ENCODE measurements at regions not wholly inside any gene's neighbourhood (a gene's known extent, or its start where the extent isn't known, plus 50 kb on each side); places are given as distances from the start of the nearest gene placed in this dataset.

DNA sequence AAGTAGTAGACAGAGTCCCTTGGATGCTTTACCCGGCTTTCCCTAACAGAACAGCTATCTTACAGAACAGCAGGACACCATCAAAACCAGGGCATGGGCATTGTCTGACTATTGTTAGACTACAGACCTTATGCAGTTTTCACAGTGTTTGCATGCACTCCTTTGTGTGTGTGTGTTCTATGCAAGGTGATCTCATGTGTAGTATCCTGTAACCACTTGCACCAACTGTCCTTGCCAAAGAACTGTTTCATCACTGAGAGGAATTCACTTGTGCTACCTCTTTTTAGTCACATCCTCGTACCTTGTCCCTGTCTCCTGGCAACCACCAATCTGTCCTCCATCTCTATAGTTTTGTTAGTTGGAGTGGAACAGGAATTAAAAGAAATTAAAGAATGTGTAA is 183.6 kb upstream of the PZP start:
- H3K4me3 ChIP-seq (ENCODE audit: low read depth, poor library complexity, severe bottlenecking): no peak overlapping the region
- intact Hi-C loops (cut with DNase I; ENCODE audit: low total_unique reads): no loop called here
- WGBS, 2 donors: 61 to 69% methylated on average over 2 of the region's 2 CpGs
- no peak for DNase-seq (ENCODE audit: low spot score in 2 of 2)
- no peak for TF ChIP-seq POLR2A (IDR thresholded peaks at IDR 0.05)
- TF ChIP-seq, protein P1, sequence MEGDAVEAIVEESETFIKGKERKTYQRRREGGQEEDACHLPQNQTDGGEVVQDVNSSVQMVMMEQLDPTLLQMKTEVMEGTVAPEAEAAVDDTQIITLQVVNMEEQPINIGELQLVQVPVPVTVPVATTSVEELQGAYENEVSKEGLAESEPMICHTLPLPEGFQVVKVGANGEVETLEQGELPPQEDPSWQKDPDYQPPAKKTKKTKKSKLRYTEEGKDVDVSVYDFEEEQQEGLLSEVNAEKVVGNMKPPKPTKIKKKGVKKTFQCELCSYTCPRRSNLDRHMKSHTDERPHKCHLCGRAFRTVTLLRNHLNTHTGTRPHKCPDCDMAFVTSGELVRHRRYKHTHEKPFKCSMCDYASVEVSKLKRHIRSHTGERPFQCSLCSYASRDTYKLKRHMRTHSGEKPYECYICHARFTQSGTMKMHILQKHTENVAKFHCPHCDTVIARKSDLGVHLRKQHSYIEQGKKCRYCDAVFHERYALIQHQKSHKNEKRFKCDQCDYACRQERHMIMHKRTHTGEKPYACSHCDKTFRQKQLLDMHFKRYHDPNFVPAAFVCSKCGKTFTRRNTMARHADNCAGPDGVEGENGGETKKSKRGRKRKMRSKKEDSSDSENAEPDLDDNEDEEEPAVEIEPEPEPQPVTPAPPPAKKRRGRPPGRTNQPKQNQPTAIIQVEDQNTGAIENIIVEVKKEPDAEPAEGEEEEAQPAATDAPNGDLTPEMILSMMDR (IDR thresholded peaks at IDR 0.05): no peak

DNA sequence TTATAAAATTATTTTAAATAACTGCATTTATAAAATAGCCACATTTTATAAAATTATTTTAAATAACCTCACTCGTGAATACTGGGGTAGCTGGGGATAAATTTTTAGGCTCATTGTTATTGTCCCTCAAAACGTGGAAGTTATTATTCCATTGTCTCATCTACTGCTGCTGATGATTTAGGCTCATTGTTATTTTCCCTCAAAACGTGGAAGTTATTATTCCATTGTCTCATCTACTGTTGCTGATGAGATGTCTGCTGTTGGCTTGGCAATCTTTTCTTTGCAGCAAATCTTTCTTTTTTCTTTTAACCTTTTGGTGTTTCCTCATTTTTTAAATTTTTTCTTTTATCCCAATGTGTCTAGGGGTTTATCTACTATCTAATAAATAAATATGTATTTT is 182.6 kb upstream of the PZP start:
- intact Hi-C loops (cut with DNase I; ENCODE audit: low total_unique reads): no loop called here
- no peak overlapping the region for H3K4me3 ChIP-seq (ENCODE audit: low read depth, poor library complexity, severe bottlenecking)
- WGBS, 2 donors: 54 to 55% methylated on average over 3 of the region's 3 CpGs
- DNase-seq (ENCODE audit: low spot score in 2 of 2): no peak
- TF ChIP-seq POLR2A (IDR thresholded peaks at IDR 0.05): no peak
- TF ChIP-seq, protein P1 (IDR thresholded peaks at IDR 0.05): no peak

DNA sequence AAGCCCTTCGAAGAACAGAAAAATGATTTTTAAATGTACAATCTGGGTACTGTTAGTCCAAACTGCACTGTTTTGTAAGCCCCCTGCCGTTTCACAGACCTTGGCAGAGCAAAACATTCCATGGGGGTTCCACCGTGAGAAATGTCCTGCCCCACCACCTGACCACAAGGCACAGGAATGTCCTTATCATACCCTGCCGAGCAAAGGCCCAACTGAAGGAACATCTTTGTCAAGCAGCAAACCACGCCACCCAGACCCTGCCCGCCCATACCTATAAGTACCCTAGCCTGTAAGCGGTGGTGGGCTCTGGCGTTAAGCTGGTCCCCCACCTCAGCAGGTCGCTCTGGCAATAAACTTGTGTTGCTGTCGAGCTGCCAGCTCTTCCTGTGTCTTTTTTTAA is 181.6 kb upstream of the PZP start:
- WGBS, 2 donors: 79 to 86% methylated on average over 10 of the region's 10 CpGs
- TF ChIP-seq, protein P1 (IDR thresholded peaks at IDR 0.05): no peak
- no peak for TF ChIP-seq POLR2A (IDR thresholded peaks at IDR 0.05)
- intact Hi-C loops (cut with DNase I; ENCODE audit: low total_unique reads): no loop called here
- H3K4me3 ChIP-seq (ENCODE audit: low read depth, poor library complexity, severe bottlenecking): no peak overlapping the region
- no peak for DNase-seq (ENCODE audit: low spot score in 2 of 2)

DNA sequence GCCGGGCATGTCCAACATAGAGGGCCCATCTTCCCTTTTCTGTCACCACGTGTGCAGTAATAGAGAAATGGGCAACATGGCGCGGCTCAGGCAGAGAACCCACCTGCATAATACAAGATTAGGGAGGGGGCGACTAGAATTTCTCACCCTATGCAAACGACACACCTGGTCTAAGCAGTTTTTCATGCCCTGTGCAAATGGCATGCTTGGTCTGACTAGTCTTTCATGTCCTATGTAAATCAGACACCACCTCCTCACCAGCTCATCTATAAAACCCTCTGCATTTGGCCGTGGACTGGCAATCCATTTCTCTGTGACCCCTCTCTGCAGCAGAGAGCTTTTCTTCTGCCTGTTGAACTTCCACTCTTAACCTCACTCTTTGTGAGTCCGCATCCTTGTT is 180.2 kb upstream of the PZP start:
- no peak overlapping the region for H3K4me3 ChIP-seq (ENCODE audit: low read depth, poor library complexity, severe bottlenecking)
- TF ChIP-seq POLR2A (IDR thresholded peaks at IDR 0.05): no peak
- TF ChIP-seq, protein P1 (IDR thresholded peaks at IDR 0.05): no peak
- intact Hi-C loops (cut with DNase I; ENCODE audit: low total_unique reads): no loop called here
- DNase-seq (ENCODE audit: low spot score in 2 of 2): no peak
- WGBS, 2 donors: 78 to 82% methylated on average over 8 of the region's 8 CpGs

DNA sequence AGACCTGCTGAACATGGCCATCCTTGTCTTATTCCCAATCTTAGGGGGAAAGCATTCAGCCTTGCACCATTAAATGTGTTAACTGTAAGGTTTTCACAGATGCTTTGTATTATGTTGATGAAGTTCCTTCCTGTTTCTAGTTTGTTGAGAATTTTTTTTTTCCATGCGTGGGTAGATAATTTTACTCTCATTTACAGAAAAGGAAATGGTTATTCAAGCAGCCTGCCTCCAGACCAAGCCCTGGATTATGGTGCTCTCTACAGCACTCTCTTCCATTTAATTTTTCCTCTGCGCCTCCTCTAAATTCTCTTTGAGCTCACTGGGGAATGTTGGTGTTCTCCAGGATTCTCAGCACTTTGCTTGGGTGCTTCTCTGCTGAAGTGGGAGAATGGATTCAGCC is 179.3 kb upstream of the PZP start:
- intact Hi-C loops (cut with DNase I; ENCODE audit: low total_unique reads): no loop called here
- WGBS, 2 donors: 60 to 64% methylated on average over 2 of the region's 2 CpGs
- no peak overlapping the region for H3K4me3 ChIP-seq (ENCODE audit: low read depth, poor library complexity, severe bottlenecking)

DNA sequence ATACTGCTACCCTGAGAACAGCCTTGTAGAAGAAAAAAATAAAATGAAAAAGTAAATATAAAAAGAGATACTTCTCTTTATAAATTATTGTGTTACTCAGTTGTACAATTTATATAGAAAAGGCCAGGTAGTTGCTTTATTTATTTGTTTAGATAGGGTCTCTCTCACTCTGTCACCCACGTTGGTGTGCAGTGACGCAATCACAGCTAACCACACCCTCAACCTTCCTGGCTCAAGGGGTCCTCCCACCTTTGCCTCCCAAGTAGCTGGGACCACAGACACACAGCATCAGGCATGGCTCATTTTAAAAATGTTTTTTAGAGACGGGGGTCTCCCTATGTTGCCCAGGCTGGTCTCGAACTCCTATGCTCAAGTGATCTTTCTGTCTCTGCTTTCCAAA is 175.4 kb upstream of the PZP start:
- WGBS, 2 donors: 54 to 58% methylated on average over 4 of the region's 4 CpGs
- no peak overlapping the region for H3K4me3 ChIP-seq (ENCODE audit: low read depth, poor library complexity, severe bottlenecking)
- no peak for DNase-seq (ENCODE audit: low spot score in 2 of 2)
- intact Hi-C loops (cut with DNase I; ENCODE audit: low total_unique reads): no loop called here
- no peak for TF ChIP-seq POLR2A (IDR thresholded peaks at IDR 0.05)
- TF ChIP-seq, protein P1 (IDR thresholded peaks at IDR 0.05): no peak

More for the DNA sequence above, 179.3 kb upstream of the PZP start:
- DNase-seq (ENCODE audit: low spot score in 2 of 2): no peak
- TF ChIP-seq POLR2A (IDR thresholded peaks at IDR 0.05): no peak
- TF ChIP-seq, protein P1 (IDR thresholded peaks at IDR 0.05): no peak
